A673 (cell line): ENCODE measurements at regions not wholly inside any gene's neighbourhood (a gene's known extent, or its start where the extent isn't known, plus 50 kb on each side); places are given as distances from the start of the nearest gene placed in this dataset.

Source experiments
- EZH2 ChIP-seq: fragments of 200-600 bp; sonication (generic); IDR thresholded peaks from 2 replicates; pipeline ENCODE4 v1.6.1; 2017; ENCODE audit warnings: borderline replicate concordance, low read depth, mild to moderate bottlenecking, mixed read lengths, antibody characterized with exemption, low read length; ENCODE audit not compliant: poor library complexity, severe bottlenecking
- TF ChIP-seq, protein P1 (sequence below): fragments of 300-800, 200-600 bp; sonication (generic); conservative IDR thresholded peaks from 2 replicates; pipeline ENCODE4 v1.5.1; 2017; ENCODE audit warnings: low read depth, mild to moderate bottlenecking, antibody characterized with exemption, low read length, moderate library complexity, mixed read lengths

DNA sequence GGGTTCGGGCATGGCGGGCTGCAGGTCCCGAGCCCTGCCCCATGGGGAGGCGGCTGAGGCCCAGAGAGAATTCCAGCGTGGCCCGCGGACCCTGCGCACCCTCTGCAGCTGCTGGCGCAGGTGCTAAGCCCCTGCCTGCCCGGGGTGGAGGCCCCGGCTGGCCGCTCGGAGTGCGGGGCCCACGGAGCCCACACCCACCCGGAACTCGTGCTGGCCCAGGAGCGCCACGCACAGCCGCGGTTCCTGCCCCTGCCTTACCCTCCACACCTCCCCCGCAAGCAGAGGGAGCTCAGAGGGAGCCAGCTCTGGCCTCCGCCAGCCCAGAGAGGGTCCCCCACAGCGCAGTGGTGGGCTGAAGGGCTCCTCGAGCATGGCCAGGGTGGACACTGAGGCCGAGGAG, 75.3 kb downstream of the MRPS30 start:
- TF ChIP-seq, protein P1, sequence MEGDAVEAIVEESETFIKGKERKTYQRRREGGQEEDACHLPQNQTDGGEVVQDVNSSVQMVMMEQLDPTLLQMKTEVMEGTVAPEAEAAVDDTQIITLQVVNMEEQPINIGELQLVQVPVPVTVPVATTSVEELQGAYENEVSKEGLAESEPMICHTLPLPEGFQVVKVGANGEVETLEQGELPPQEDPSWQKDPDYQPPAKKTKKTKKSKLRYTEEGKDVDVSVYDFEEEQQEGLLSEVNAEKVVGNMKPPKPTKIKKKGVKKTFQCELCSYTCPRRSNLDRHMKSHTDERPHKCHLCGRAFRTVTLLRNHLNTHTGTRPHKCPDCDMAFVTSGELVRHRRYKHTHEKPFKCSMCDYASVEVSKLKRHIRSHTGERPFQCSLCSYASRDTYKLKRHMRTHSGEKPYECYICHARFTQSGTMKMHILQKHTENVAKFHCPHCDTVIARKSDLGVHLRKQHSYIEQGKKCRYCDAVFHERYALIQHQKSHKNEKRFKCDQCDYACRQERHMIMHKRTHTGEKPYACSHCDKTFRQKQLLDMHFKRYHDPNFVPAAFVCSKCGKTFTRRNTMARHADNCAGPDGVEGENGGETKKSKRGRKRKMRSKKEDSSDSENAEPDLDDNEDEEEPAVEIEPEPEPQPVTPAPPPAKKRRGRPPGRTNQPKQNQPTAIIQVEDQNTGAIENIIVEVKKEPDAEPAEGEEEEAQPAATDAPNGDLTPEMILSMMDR = no peak
- no peak for TF ChIP-seq EZH2
